ENCODE measurements at regions not wholly inside any gene's neighbourhood (a gene's known extent, or its start where the extent isn't known, plus 50 kb on each side); places are given as distances from the start of the nearest gene placed in this dataset.

GRCh38 chr9:20291201-20291600, 331.1 kb downstream of the MLLT3 start:
- no peak for DNase-seq

GRCh38 chr9:20290257-20290656, 332.0 kb downstream of the MLLT3 start:
- DNase-seq: no peak

GRCh38 chr9:20289423-20290010, 332.8 kb downstream of the MLLT3 start:
- DNase-seq: no peak

GRCh38 chr9:20286969-20287368, 335.3 kb downstream of the MLLT3 start:
- DNase-seq: no peak

GRCh38 chr9:20286154-20286700, 336.1 kb downstream of the MLLT3 start:
- no peak for DNase-seq

- no peak for DNase-seq
Observed at GRCh38 chr9:20284601-20285289, 337.6 kb downstream of the MLLT3 start.

GRCh38 chr9:20280330-20280729, 342.0 kb downstream of the MLLT3 start:
- DNase-seq: peak in 1 of 5 donors; percentile 15

GRCh38 chr9:20276762-20277161, 345.5 kb downstream of the MLLT3 start:
- DNase-seq: no peak

GRCh38 chr9:20271723-20272122, 350.6 kb downstream of the MLLT3 start:
- no peak for DNase-seq

GRCh38 chr9:20271096-20271495, 351.2 kb downstream of the MLLT3 start:
- peak in 1 of 5 donors; percentile 11 for DNase-seq

- no peak for DNase-seq
Observed at GRCh38 chr9:20270161-20270560, 352.1 kb downstream of the MLLT3 start.

- no peak for DNase-seq
Observed at GRCh38 chr9:20269620-20270019, 352.7 kb downstream of the MLLT3 start.

GRCh38 chr9:20264896-20265295, 357.4 kb downstream of the MLLT3 start:
- no peak for DNase-seq

GRCh38 chr9:20262611-20263010, 359.7 kb downstream of the MLLT3 start:
- DNase-seq: no peak

GRCh38 chr9:20256284-20256948, 365.9 kb downstream of the MLLT3 start:
- DNase-seq: peak in 1 of 5 donors; percentile 48

- DNase-seq: no peak
Observed at GRCh38 chr9:20255052-20255451, 367.2 kb downstream of the MLLT3 start.

- no peak for DNase-seq
Observed at GRCh38 chr9:20253635-20254034, 368.7 kb downstream of the MLLT3 start.

GRCh38 chr9:20252778-20253177, 369.5 kb downstream of the MLLT3 start:
- no peak for DNase-seq

GRCh38 chr9:20250791-20251190, 371.5 kb downstream of the MLLT3 start:
- no peak for DNase-seq

GRCh38 chr9:20244271-20244670, 378.0 kb downstream of the MLLT3 start:
- DNase-seq: no peak

GRCh38 chr9:20243841-20244240, 378.5 kb downstream of the MLLT3 start:
- no peak for DNase-seq

GRCh38 chr9:20242510-20243189, 379.6 kb downstream of the MLLT3 start:
- DNase-seq: peak in 2 of 5 donors; percentile 12 to 89

GRCh38 chr9:20240498-20240897, 381.8 kb downstream of the MLLT3 start:
- DNase-seq: peak in 1 of 5 donors; percentile 30

All from T-helper 1 cell (primary cell).